22Rv1 (cell line): ENCODE measurements at regions not wholly inside any gene's neighbourhood (a gene's known extent, or its start where the extent isn't known, plus 50 kb on each side); places are given as distances from the start of the nearest gene placed in this dataset.

Experiments used
- ZFX ChIP-seq: fragments of 450-650 bp; IDR thresholded peaks from 2 replicates; pipeline ENCODE4 v1.6.1; 2017; ENCODE audit warnings: antibody characterized with exemption, borderline replicate concordance
- TF ChIP-seq, protein P1 (sequence below): fragments of 450-650 bp; IDR thresholded peaks from 2 replicates; pipeline ENCODE4 v1.5.1; 2017; ENCODE audit warnings: mild to moderate bottlenecking

DNA sequence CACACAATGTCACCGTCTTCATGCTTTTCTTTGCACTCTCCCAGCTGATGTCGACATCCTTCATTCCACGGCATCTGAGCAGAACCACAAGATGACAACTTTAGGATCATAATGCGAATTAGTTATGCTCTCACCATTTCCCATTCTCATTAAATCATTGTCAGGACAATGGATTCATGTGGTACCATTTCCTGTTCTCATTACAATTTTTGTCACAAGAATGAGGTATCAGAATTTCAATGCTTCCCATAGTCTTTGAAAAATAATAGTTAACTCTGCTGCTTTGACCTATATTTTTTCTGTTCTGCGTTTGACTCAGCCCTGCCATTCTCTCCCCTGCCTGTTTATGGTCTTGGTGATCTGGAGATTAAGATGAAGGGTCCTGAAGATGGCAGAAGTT is 175.7 kb upstream of the MDFIC2 start:
- TF ChIP-seq ZFX, result no peak
- TF ChIP-seq, protein P1, sequence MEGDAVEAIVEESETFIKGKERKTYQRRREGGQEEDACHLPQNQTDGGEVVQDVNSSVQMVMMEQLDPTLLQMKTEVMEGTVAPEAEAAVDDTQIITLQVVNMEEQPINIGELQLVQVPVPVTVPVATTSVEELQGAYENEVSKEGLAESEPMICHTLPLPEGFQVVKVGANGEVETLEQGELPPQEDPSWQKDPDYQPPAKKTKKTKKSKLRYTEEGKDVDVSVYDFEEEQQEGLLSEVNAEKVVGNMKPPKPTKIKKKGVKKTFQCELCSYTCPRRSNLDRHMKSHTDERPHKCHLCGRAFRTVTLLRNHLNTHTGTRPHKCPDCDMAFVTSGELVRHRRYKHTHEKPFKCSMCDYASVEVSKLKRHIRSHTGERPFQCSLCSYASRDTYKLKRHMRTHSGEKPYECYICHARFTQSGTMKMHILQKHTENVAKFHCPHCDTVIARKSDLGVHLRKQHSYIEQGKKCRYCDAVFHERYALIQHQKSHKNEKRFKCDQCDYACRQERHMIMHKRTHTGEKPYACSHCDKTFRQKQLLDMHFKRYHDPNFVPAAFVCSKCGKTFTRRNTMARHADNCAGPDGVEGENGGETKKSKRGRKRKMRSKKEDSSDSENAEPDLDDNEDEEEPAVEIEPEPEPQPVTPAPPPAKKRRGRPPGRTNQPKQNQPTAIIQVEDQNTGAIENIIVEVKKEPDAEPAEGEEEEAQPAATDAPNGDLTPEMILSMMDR, result no peak
